ENCODE measurements at regions not wholly inside any gene's neighbourhood (a gene's known extent, or its start where the extent isn't known, plus 50 kb on each side); places are given as distances from the start of the nearest gene placed in this dataset.

DNA sequence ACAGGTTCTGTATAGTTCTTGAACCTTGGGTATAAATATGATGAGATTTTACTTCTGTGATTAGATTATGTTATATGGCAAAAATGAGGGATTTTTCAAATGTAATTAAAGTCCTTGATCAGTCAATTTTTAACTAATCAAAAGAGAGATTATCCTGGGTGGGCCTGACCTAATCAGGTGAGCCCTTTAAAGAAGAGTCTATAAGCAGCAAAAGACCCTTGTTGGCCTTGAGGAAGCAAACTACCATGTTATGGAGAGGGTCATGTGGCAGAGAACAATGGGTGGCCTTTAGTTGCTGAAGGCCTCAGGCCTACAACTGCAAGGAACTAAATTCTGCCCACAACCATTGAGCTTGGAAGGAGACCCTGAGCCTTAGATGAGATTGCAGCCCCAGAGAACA, 102.5 kb upstream of the RIPOR2 start:
- no peak for TF ChIP-seq CTCF (conservative IDR thresholded peaks at IDR 0.05)
- TF ChIP-seq EZH2 (IDR thresholded peaks at IDR 0.05; ENCODE audit: low read depth): no peak

Data from PC-9 (cell line).